ENCODE measurements at regions not wholly inside any gene's neighbourhood (a gene's known extent, or its start where the extent isn't known, plus 50 kb on each side); places are given as distances from the start of the nearest gene placed in this dataset.

DNA sequence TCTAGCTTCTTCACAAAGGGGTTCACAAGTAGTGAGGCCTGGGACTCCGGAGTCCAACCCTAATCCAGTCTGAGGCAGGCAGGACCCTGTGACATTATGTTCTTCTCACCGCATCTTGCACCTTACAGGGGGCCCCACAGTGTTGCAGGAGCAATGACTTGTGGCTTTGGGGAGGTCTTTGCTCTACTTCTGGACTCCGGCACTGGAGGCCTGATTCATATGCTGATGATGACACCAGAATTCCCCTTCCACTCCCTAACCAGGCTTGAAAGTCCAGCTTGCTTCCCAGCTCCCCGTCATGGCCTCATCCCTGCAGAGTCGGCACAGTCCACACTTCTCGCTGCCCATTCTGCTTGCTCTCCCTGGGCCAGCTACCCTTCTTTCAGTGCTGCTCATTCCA, 96.3 kb upstream of the SLC44A3 start:
- TF ChIP-seq EZH2 (IDR thresholded peaks at IDR 0.05; ENCODE audit: low read length): no peak
- TF ChIP-seq, protein P1, sequence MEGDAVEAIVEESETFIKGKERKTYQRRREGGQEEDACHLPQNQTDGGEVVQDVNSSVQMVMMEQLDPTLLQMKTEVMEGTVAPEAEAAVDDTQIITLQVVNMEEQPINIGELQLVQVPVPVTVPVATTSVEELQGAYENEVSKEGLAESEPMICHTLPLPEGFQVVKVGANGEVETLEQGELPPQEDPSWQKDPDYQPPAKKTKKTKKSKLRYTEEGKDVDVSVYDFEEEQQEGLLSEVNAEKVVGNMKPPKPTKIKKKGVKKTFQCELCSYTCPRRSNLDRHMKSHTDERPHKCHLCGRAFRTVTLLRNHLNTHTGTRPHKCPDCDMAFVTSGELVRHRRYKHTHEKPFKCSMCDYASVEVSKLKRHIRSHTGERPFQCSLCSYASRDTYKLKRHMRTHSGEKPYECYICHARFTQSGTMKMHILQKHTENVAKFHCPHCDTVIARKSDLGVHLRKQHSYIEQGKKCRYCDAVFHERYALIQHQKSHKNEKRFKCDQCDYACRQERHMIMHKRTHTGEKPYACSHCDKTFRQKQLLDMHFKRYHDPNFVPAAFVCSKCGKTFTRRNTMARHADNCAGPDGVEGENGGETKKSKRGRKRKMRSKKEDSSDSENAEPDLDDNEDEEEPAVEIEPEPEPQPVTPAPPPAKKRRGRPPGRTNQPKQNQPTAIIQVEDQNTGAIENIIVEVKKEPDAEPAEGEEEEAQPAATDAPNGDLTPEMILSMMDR (optimal IDR thresholded peaks at IDR 0.05 in 1 of 3, IDR thresholded peaks at IDR 0.05 in 1 of 3, conservative IDR thresholded peaks at IDR 0.05 in 1 of 3; ENCODE audit: extremely low read depth in 1 of 3, insufficient read depth in 2 of 3, low read length in 3 of 3): no peak
